ENCODE measurements at regions not wholly inside any gene's neighbourhood (a gene's known extent, or its start where the extent isn't known, plus 50 kb on each side); places are given as distances from the start of the nearest gene placed in this dataset.

DNA sequence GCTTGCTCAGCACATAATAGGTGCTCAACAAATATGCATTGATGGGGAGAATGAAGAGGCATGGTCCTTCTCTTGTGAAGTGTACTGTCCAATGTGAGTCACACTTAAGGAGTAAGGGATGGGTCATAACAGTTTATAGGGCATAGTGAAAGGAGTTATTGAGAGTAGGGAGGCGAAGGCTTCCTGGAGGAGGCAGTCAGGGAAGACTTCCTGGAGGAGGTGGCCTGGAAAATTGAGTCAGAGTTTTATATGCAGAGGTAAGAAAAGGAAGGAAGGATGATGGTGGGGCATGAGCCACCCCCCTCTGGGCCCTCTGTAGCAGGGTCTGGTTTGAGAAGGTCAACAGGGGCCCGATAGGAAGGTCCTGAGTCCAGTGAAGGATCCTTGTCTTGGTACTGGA, 57.0 kb upstream of the ZNF536 start:
- Histone ChIP-seq H3K4me3 (ENCODE audit: low read length) (no peak overlapping the region), H3K79me2 (ENCODE audit: low read length) (no peaks in the 10 kb centered on the region), H3K4me2 (ENCODE audit: low read length) (no peak overlapping the region), H3K9ac (ENCODE audit: low read length) (no peak overlapping the region), H2AFZ (ENCODE audit: low read depth, low read length) (no peak overlapping the region), H3K9me3 (ENCODE audit: insufficient read depth, low read length) (peaks cover 3% of the 10 kb centered on the region; the same call in 1 of the 2 replicates), H3K27me3 (ENCODE audit: low read depth, low read length) (no peaks in the 10 kb centered on the region), H4K20me1 (ENCODE audit: insufficient read depth, low read length) (no peaks in the 10 kb centered on the region), H3K36me3 (replicated peaks; ENCODE audit: low read depth, low read length) (no peaks in the 10 kb centered on the region), H3K27ac (ENCODE audit: low read length) (no peak overlapping the region), H3K4me1 (ENCODE audit: low read length) (no peaks in the 10 kb centered on the region)
- TF ChIP-seq EZH2phosphoT487 (IDR thresholded peaks at IDR 0.05; ENCODE audit: low read depth) (no peak), CTCF (IDR thresholded peaks at IDR 0.05; ENCODE audit: low read depth, low read length) (no peak)

DNA sequence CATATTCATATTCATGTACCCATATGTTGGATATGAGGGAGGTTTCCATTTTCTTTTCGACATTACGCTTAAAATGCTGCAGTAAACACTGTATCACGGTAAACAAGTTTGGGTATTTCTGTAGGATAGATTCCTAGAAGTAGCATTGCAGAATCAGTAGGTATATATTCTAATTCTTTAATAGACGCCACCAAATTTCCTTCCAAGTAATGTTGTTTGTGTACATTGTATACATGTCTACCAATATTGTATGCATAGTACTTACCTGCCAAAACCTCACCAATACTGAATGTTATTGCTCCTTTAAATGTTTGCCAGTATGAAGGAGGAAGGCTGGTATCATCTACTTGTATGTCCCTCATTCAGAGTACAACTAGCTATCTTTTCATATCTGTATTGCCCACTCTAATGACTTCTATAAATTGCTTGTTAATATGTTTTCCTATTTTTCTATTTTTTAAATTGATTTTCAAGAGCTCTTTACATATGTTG, 56.1 kb upstream of the ZNF536 start:
- Histone ChIP-seq H3K9ac (ENCODE audit: low read length) (no peak overlapping the region), H3K9me3 (ENCODE audit: insufficient read depth, low read length) (peaks cover 3% of the 10 kb centered on the region; the same call in 1 of the 2 replicates), H4K20me1 (ENCODE audit: insufficient read depth, low read length) (no peaks in the 10 kb centered on the region), H3K36me3 (replicated peaks; ENCODE audit: low read depth, low read length) (no peaks in the 10 kb centered on the region), H3K27me3 (ENCODE audit: low read depth, low read length) (no peaks in the 10 kb centered on the region), H3K4me1 (ENCODE audit: low read length) (no peaks in the 10 kb centered on the region), H3K4me2 (ENCODE audit: low read length) (no peak overlapping the region), H2AFZ (ENCODE audit: low read depth, low read length) (no peak overlapping the region), H3K79me2 (ENCODE audit: low read length) (no peaks in the 10 kb centered on the region), H3K27ac (ENCODE audit: low read length) (no peak overlapping the region), H3K4me3 (ENCODE audit: low read length) (no peak overlapping the region)
- TF ChIP-seq CTCF (IDR thresholded peaks at IDR 0.05; ENCODE audit: low read depth, low read length) (no peak), EZH2phosphoT487 (IDR thresholded peaks at IDR 0.05; ENCODE audit: low read depth) (no peak)

GRCh38 chr19:30316560-30317106, 55.6 kb upstream of the ZNF536 start:
- no peak overlapping the region for H3K4me3 ChIP-seq (ENCODE audit: low read length)
- H3K36me3 ChIP-seq (replicated peaks; ENCODE audit: low read depth, low read length): no peaks in the 10 kb centered on the region
- H3K27ac ChIP-seq (ENCODE audit: low read length): no peak overlapping the region
- H3K27me3 ChIP-seq (ENCODE audit: low read depth, low read length): no peaks in the 10 kb centered on the region
- H3K79me2 ChIP-seq (ENCODE audit: low read length): no peaks in the 10 kb centered on the region
- H3K9ac ChIP-seq (ENCODE audit: low read length): no peak overlapping the region
- H3K9me3 ChIP-seq (ENCODE audit: insufficient read depth, low read length): peaks cover 3% of the 10 kb centered on the region; the same call in 1 of the 2 replicates
- H3K4me2 ChIP-seq (ENCODE audit: low read length): no peak overlapping the region
- no peaks in the 10 kb centered on the region for H3K4me1 ChIP-seq (ENCODE audit: low read length)
- H4K20me1 ChIP-seq (ENCODE audit: insufficient read depth, low read length): no peaks in the 10 kb centered on the region
- no peak for TF ChIP-seq EZH2phosphoT487 (IDR thresholded peaks at IDR 0.05; ENCODE audit: low read depth)
- no peak for TF ChIP-seq CTCF (IDR thresholded peaks at IDR 0.05; ENCODE audit: low read depth, low read length)
- no peak overlapping the region for H2AFZ ChIP-seq (ENCODE audit: low read depth, low read length)

DNA sequence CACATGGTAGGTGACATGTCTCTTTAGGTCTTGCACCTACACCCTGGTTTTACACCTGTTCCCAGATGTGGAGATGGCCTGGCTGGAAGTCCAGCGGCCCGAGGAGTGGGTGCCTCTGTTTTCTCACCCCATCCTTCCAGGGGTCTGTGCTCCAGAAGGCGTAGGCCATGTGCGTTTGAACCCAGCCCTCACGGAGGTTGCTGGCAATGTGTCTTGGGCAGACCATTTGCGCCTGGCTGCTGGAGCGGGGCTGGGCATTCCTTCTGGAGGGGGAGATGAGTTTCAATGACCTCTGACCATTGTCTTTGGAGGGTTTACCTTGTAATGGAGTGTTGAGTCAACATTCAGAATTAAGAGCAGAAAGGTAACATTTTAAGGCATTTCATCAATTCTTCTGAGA, 54.8 kb upstream of the ZNF536 start:
- Histone ChIP-seq H3K36me3 (replicated peaks; ENCODE audit: low read depth, low read length) (no peaks in the 10 kb centered on the region), H3K27me3 (ENCODE audit: low read depth, low read length) (no peaks in the 10 kb centered on the region), H2AFZ (ENCODE audit: low read depth, low read length) (no peak overlapping the region), H3K79me2 (ENCODE audit: low read length) (no peaks in the 10 kb centered on the region), H4K20me1 (ENCODE audit: insufficient read depth, low read length) (no peaks in the 10 kb centered on the region), H3K9ac (ENCODE audit: low read length) (no peak overlapping the region), H3K4me2 (ENCODE audit: low read length) (no peak overlapping the region), H3K4me1 (ENCODE audit: low read length) (no peaks in the 10 kb centered on the region), H3K9me3 (ENCODE audit: insufficient read depth, low read length) (peaks cover 3% of the 10 kb centered on the region; the same call in 1 of the 2 replicates), H3K4me3 (ENCODE audit: low read length) (no peak overlapping the region), H3K27ac (ENCODE audit: low read length) (no peak overlapping the region)
- TF ChIP-seq CTCF (IDR thresholded peaks at IDR 0.05; ENCODE audit: low read depth, low read length) (no peak), EZH2phosphoT487 (IDR thresholded peaks at IDR 0.05; ENCODE audit: low read depth) (no peak)

Measured in OCI-LY3 (cell line).